Activated CD4-positive, alpha-beta memory T cell treated with anti-CD3 and anti-CD28 coated beads, Interleukin-2, amount 10 ng/mL, durations not matched to agents 7 days and 5 days (primary cell): ENCODE measurements at regions not wholly inside any gene's neighbourhood (a gene's known extent, or its start where the extent isn't known, plus 50 kb on each side); places are given as distances from the start of the nearest gene placed in this dataset.

Experiments
- CTCF ChIA-PET: fragments of 350-600 bp; sonication (Branson Sonifier 250); formaldehyde crosslinking; loops from one replicate; lab custom pipeline; 2021; ENCODE audit warnings: antibody characterized with exemption, inconsistent platforms; lab: Charles Lee
- POLR2A ChIA-PET: fragments of 350-600 bp; sonication (Branson Sonifier 250); formaldehyde crosslinking; loops from one replicate; lab custom pipeline; 2021; ENCODE audit warnings: antibody characterized with exemption; lab: Charles Lee
- DNase-seq: peaks from one replicate; pipeline ENCODE4 v3.0.0-alpha.2; 2020
- H3K27ac Mint-ChIP-seq: one replicate; pipeline ENCODE4 v1.8.0; 2021; ENCODE audit warnings: mild to moderate bottlenecking, mixed read lengths
- H3K27me3 Mint-ChIP-seq: one replicate; pipeline ENCODE4 v1.8.0; 2021; ENCODE audit warnings: mixed read lengths
- H3K36me3 Mint-ChIP-seq: one replicate; pipeline ENCODE4 v1.8.0; 2021; ENCODE audit warnings: low read depth, mixed read lengths
- H3K4me1 Mint-ChIP-seq: one replicate; pipeline ENCODE4 v1.8.0; 2021; ENCODE audit warnings: mixed read lengths
- H3K4me3 Mint-ChIP-seq: one replicate; pipeline ENCODE4 v1.8.0; 2021; ENCODE audit warnings: mild to moderate bottlenecking, mixed read lengths
- H3K9me3 Mint-ChIP-seq: one replicate; pipeline ENCODE4 v1.8.0; 2021; ENCODE audit warnings: mixed read lengths

DNA sequence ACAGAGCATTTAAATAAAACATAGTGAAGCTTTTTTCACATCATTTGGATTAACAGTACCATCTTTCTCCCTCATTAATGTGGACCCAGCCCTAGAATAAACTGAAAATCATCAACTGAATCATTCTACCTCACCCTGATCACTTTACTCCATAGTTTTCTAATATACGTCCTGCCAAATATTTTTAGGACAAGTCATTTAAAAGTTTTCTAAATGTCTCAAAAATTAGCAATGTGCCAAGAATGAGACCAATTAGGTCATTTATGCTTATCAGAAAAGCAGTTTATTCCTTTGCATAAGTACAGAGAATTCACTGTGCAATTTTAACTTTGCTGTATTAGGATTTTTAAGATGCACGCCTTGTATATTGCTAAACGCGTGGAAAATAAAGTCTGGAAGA, 284.4 kb downstream of the PIK3R1 start:
- no peak for DNase-seq
- Mint-ChIP-seq H3K27me3 (peaks cover 4% of the 10 kb centered on the region), H3K4me3 (no peak overlapping the region), H3K27ac (no peak overlapping the region), H3K36me3 (peaks cover 9% of the 10 kb centered on the region), H3K9me3 (peaks cover 26% of the 10 kb centered on the region), H3K4me1 (no peaks in the 10 kb centered on the region)
- ChIA-PET CTCF (no interaction called here), POLR2A (no interaction called here)

DNA sequence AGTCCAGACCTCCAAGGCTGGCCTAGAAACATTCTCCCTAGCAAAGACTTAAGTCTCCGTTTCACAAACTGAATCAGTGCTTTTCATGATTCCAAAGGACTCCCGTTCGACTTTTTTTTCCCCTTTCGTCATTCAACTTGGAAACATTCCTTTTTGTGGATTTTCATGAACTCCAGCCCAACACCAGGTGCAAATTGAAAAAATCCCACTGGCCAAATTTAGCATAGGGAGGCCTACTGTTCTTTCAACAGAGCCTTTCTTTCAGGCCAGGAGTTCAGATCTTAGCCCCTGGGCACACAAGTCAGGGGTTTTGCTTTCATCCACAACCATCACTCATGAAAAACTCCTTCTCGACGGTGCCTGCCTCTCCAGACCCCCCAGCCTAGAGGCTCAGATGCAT, 285.3 kb downstream of the PIK3R1 start:
- DNase-seq = no peak
- Mint-ChIP-seq H3K4me1 (no peaks in the 10 kb centered on the region), H3K27me3 (peaks cover 4% of the 10 kb centered on the region), H3K4me3 (no peak overlapping the region), H3K9me3 (peaks cover 22% of the 10 kb centered on the region), H3K36me3 (peaks cover 9% of the 10 kb centered on the region), H3K27ac (no peak overlapping the region)
- CTCF ChIA-PET = no interaction called here
- POLR2A ChIA-PET = no interaction called here

DNA sequence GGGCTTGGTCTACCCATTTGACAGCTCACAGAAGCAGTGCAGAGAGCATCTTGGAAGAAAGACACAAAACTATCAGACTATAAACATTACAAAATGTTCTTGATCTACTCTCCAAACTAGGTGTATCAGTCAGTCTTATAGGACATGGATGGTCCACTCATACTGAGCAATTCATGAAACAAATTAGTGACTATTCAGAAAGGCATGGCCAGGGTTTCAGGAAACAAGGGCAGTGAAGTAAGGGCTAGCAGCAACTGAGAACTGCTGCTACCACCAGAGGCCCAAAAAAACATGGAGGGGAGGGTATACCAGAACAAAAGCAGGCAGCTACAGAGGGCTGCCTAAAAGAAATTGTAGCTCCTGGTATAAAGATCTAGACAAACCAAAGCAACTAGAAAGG, 287.0 kb downstream of the PIK3R1 start:
- Mint-ChIP-seq H3K27me3 (peaks cover 4% of the 10 kb centered on the region), H3K4me3 (no peak overlapping the region), H3K9me3 (peaks cover 9% of the 10 kb centered on the region), H3K27ac (no peak overlapping the region), H3K36me3 (peaks cover 2% of the 10 kb centered on the region), H3K4me1 (no peaks in the 10 kb centered on the region)
- ChIA-PET CTCF (no interaction called here), POLR2A (no interaction called here)
- no peak for DNase-seq

DNA sequence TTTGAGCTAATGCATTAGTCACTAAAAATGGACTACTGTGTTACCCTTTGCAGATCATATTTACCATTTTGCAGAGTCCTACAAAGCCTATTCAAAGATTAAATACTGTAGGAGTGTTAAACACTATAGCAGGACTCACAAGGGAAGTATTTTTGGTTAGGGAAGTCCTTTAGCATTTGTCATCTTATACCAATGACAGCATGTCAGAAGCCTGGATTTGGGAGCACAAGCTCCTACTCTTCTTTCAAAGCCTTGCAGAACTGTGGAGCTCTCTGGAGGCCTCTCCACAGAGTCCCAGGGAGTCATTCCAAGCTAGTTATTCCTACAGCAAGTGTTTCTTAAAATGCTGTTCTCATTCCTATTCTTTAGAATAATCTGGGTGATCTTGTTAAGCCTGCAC, 288.8 kb downstream of the PIK3R1 start:
- Mint-ChIP-seq H3K27me3 (peaks cover 4% of the 10 kb centered on the region), H3K4me1 (no peaks in the 10 kb centered on the region), H3K27ac (no peak overlapping the region), H3K4me3 (no peak overlapping the region), H3K9me3 (peaks cover 3% of the 10 kb centered on the region), H3K36me3 (no peaks in the 10 kb centered on the region)
- ChIA-PET POLR2A (no interaction called here), CTCF (no interaction called here)
- DNase-seq = no peak

GRCh38 chr5:68505917-68506860, 290.6 kb downstream of the PIK3R1 start:
- no peak for DNase-seq
- CTCF ChIA-PET = no interaction called here
- H3K4me1 Mint-ChIP-seq = no peaks in the 10 kb centered on the region
- H3K36me3 Mint-ChIP-seq = no peaks in the 10 kb centered on the region
- no peaks in the 10 kb centered on the region for H3K9me3 Mint-ChIP-seq
- H3K27me3 Mint-ChIP-seq = peaks cover 3% of the 10 kb centered on the region
- no peak overlapping the region for H3K27ac Mint-ChIP-seq
- H3K4me3 Mint-ChIP-seq = no peak overlapping the region
- POLR2A ChIA-PET = no interaction called here

DNA sequence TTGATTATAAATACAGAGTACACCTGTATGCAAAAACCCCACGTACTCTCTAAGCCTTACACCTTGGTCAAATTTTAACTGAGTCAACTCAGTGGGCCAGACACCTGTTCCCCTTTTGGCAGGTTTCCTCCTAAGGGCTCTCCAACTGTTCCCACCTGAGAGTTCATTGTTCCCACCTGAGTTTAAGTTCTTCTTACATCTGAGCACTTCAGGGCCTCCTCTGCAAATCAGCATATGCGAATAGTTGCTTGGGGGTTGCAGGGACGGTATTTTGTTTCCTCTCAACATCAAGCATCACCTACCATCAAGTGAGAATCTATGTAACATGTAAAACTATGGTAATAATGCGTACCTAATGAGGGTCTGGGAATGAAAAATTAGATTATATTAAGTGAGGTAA, 300.0 kb downstream of the PIK3R1 start:
- Mint-ChIP-seq H3K4me3 (no peak overlapping the region), H3K27ac (no peak overlapping the region), H3K4me1 (no peaks in the 10 kb centered on the region), H3K27me3 (peaks cover 2% of the 10 kb centered on the region), H3K9me3 (no peaks in the 10 kb centered on the region), H3K36me3 (no peaks in the 10 kb centered on the region)
- CTCF ChIA-PET = no interaction called here
- POLR2A ChIA-PET = no interaction called here
- DNase-seq = no peak

GRCh38 chr5:68518286-68518685, 302.7 kb downstream of the PIK3R1 start:
- ChIA-PET CTCF (no interaction called here), POLR2A (no interaction called here)
- no peaks in the 10 kb centered on the region for H3K27me3 Mint-ChIP-seq

DNA sequence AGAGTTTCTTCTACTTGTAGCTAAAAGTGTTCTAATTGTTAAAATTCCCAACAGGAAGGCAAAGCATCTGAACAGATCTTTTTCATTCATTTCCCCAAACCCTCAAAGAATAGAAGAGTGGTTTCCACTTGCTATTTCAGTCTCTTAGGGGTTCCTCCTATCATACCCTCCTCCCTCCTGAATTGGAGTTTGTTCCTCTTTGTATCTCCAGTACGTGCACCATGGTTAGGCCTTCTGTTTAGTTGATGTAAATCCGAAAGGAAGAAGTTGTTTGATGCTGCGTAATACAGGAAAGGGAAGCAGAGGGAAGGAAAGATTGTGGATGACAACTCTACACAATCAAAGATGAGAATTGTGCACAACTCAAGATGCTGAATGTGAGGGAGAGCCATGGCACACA, 303.6 kb downstream of the PIK3R1 start:
- no peak overlapping the region for H3K27ac Mint-ChIP-seq
- POLR2A ChIA-PET = no interaction called here

More at GRCh38 chr5:68518286-68518685, 302.7 kb downstream of the PIK3R1 start:
- no peaks in the 10 kb centered on the region for H3K36me3 Mint-ChIP-seq
- H3K4me1 Mint-ChIP-seq = no peaks in the 10 kb centered on the region
- no peak for DNase-seq
- no peaks in the 10 kb centered on the region for H3K9me3 Mint-ChIP-seq
- no peak overlapping the region for H3K27ac Mint-ChIP-seq
- no peak overlapping the region for H3K4me3 Mint-ChIP-seq

DNA sequence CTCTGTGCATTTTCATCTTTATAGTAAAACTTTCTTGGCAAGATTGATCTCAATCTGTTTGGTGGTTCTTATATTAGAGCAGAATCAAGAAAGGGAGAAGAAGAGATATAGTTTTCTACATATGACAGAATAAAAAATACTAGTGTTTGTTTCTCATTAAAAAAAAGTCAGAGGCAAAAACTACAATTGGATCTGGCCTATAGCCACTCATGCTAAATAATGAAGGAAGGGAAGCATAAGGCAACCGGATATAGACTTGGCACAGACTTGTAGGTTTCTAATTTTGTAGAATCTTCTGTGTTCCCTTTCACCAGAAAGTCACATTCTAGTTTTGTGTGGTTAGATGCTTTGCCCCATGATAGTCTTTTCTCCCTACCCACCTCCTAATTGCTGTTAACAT, 306.2 kb downstream of the PIK3R1 start:
- H3K4me3 Mint-ChIP-seq = no peak overlapping the region
- no peaks in the 10 kb centered on the region for H3K36me3 Mint-ChIP-seq
- ChIA-PET POLR2A (no interaction called here), CTCF (no interaction called here)
- no peak for DNase-seq
- H3K9me3 Mint-ChIP-seq = peaks cover 3% of the 10 kb centered on the region
- H3K4me1 Mint-ChIP-seq = no peaks in the 10 kb centered on the region
- no peak overlapping the region for H3K27ac Mint-ChIP-seq
- no peaks in the 10 kb centered on the region for H3K27me3 Mint-ChIP-seq

More for the DNA sequence above, 303.6 kb downstream of the PIK3R1 start:
- Mint-ChIP-seq H3K4me1 (no peaks in the 10 kb centered on the region), H3K9me3 (no peaks in the 10 kb centered on the region), H3K36me3 (no peaks in the 10 kb centered on the region), H3K27me3 (no peaks in the 10 kb centered on the region), H3K4me3 (no peak overlapping the region)
- CTCF ChIA-PET = no interaction called here
- DNase-seq = no peak

- peaks cover 3% of the 10 kb centered on the region for H3K9me3 Mint-ChIP-seq
- no peak for DNase-seq
- CTCF ChIA-PET = no interaction called here
Measured at GRCh38 chr5:68522863-68523262, 307.3 kb downstream of the PIK3R1 start.

DNA sequence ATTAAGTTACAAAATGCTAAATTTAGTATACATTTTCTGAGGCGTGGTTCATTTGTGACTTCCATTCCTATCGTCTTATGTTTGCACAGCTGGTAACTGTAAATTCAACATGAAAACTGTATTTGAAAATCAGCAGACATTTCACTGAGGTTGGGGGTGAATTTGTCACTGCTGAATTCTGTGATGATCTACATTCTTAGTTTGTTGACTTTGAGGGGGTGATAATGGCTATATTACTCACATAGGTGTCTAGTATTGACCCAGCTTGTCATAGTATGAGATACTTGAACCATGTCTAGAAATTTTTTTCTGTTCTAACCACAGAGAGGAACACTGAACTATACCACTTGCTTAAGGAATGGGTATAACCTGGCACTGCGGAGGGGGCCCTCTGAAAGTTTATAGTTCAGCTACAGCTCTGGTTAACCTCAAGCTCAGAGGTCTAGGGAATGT, 313.3 kb downstream of the PIK3R1 start:
- Mint-ChIP-seq H3K27ac (no peak overlapping the region), H3K36me3 (no peaks in the 10 kb centered on the region), H3K4me3 (no peak overlapping the region), H3K27me3 (peaks cover 2% of the 10 kb centered on the region), H3K4me1 (no peaks in the 10 kb centered on the region), H3K9me3 (peaks cover 3% of the 10 kb centered on the region)
- no peak for DNase-seq
- POLR2A ChIA-PET = no interaction called here
- CTCF ChIA-PET = no interaction called here

More at GRCh38 chr5:68522863-68523262, 307.3 kb downstream of the PIK3R1 start:
- POLR2A ChIA-PET = no interaction called here
- Mint-ChIP-seq H3K27ac (no peak overlapping the region), H3K4me3 (no peak overlapping the region), H3K4me1 (no peaks in the 10 kb centered on the region), H3K36me3 (no peaks in the 10 kb centered on the region), H3K27me3 (no peaks in the 10 kb centered on the region)

DNA sequence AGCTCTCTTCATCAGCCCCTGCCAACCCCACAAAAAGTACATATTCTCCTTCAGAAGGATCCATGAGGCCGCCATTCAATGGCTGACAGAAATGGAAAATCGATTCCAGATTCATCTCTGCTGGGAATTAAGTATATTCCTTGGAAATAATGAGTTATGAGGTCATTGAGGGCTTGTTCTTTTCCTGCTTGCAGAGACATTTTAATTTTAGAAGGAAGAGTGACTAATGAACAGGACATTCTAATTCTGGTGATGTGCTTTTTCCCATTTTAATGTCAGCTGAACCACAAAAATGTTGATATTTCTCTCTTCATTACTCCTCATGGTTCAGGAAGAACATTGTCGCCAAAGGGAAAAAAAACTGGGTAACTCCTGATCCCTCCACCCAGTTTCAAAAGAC, 314.0 kb downstream of the PIK3R1 start:
- ChIA-PET CTCF (no interaction called here), POLR2A (no interaction called here)
- peaks cover 2% of the 10 kb centered on the region for H3K27me3 Mint-ChIP-seq
- H3K4me3 Mint-ChIP-seq = no peak overlapping the region
- no peak overlapping the region for H3K27ac Mint-ChIP-seq
- no peak for DNase-seq
- peaks cover 3% of the 10 kb centered on the region for H3K9me3 Mint-ChIP-seq
- no peaks in the 10 kb centered on the region for H3K4me1 Mint-ChIP-seq
- H3K36me3 Mint-ChIP-seq = no peaks in the 10 kb centered on the region

GRCh38 chr5:68531970-68532369, 316.4 kb downstream of the PIK3R1 start:
- CTCF ChIA-PET = no interaction called here

DNA sequence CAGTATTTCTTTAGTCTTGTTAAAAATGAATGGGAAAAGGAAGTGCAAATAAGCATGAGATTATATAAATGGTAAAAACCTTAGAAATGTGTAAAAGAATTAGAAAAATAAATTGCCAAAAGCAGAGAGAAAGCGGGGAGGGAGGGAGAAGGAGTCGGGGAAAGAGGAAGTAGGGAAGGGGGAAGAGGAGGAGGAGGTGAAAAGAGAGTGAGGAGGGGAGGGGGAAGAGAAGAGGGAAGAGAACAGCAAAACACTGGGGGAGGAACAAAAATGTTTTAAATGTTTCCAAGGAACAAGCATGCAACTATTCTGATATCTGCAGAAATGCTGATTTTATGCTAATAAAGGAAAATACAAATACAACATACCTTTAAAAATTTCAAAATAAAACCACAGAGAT, 317.5 kb downstream of the PIK3R1 start:
- CTCF ChIA-PET = no interaction called here

More at GRCh38 chr5:68531970-68532369, 316.4 kb downstream of the PIK3R1 start:
- Mint-ChIP-seq H3K9me3 (no peaks in the 10 kb centered on the region), H3K4me1 (no peaks in the 10 kb centered on the region), H3K27me3 (peaks cover 7% of the 10 kb centered on the region), H3K4me3 (no peak overlapping the region), H3K36me3 (no peaks in the 10 kb centered on the region), H3K27ac (no peak overlapping the region)
- DNase-seq = no peak
- POLR2A ChIA-PET = no interaction called here

More for the DNA sequence above, 317.5 kb downstream of the PIK3R1 start:
- no peak overlapping the region for H3K27ac Mint-ChIP-seq
- DNase-seq = no peak
- H3K9me3 Mint-ChIP-seq = no peaks in the 10 kb centered on the region
- no peaks in the 10 kb centered on the region for H3K4me1 Mint-ChIP-seq
- no peaks in the 10 kb centered on the region for H3K36me3 Mint-ChIP-seq
- POLR2A ChIA-PET = no interaction called here
- no peak overlapping the region for H3K4me3 Mint-ChIP-seq
- peaks cover 7% of the 10 kb centered on the region for H3K27me3 Mint-ChIP-seq
